NT2/D1 (cell line): ENCODE measurements at regions not wholly inside any gene's neighbourhood (a gene's known extent, or its start where the extent isn't known, plus 50 kb on each side); places are given as distances from the start of the nearest gene placed in this dataset.
"Not testable (repeated sequence)": the region's sequence is repeated elsewhere in the genome, so short reads cannot be mapped to it uniquely, and the experiment has no call there.

Experiments
- DNase-seq: peaks from one replicate; pipeline ENCODE4 v3.0.0-alpha.2; 2011; ENCODE audit warnings: low read depth, low spot score
- H3K27me3 ChIP-seq: 2 replicates; pipeline ENCODE4 v1.6.0; 2011; ENCODE audit warnings: mild to moderate bottlenecking; ENCODE audit not compliant: insufficient read length, insufficient read depth
- H3K36me3 ChIP-seq: 2 replicates; pipeline ENCODE4 v1.6.1; 2011; ENCODE audit warnings: mild to moderate bottlenecking, low read length, mixed read lengths; ENCODE audit not compliant: insufficient read depth, insufficient read length
- H3K4me1 ChIP-seq: 2 replicates; pipeline ENCODE4 v1.5.1; 2011; ENCODE audit not compliant: insufficient read depth, insufficient read length
- H3K4me3 ChIP-seq: 2 replicates; pipeline ENCODE4 v1.5.1; 2011; ENCODE audit warnings: low read depth; ENCODE audit not compliant: insufficient read length
- H3K9ac ChIP-seq: 2 replicates; pipeline ENCODE4 v1.6.0; 2011; ENCODE audit warnings: low read depth; ENCODE audit not compliant: insufficient read length
- H3K9me3 ChIP-seq: 2 replicates; pipeline ENCODE4 v1.5.1; 2011; ENCODE audit warnings: mild to moderate bottlenecking, low read length; ENCODE audit not compliant: insufficient read depth
- SUZ12 ChIP-seq: IDR thresholded peaks from 2 replicates; pipeline ENCODE4 v1.6.1; 2011; ENCODE audit not compliant: insufficient read length, insufficient read depth; ENCODE audit errors: extremely low read depth
- YY1 ChIP-seq: IDR thresholded peaks from 2 replicates; pipeline ENCODE4 v1.6.1; 2011; ENCODE audit not compliant: insufficient read length, insufficient read depth
- ZNF274 ChIP-seq: IDR thresholded peaks from 2 replicates; pipeline ENCODE4 v1.6.1; 2011; ENCODE audit warnings: mild to moderate bottlenecking, low read depth, low read length

- Histone ChIP-seq H3K4me3 (no peak overlapping the region), H3K27me3 (no peaks in the 10 kb centered on the region), H3K4me1 (no peaks in the 10 kb centered on the region), H3K9me3 (no peaks in the 10 kb centered on the region), H3K36me3 (no peaks in the 10 kb centered on the region), H3K9ac (no peak overlapping the region)
- DNase-seq, result no peak
- TF ChIP-seq YY1 (no peak), ZNF274 (no peak), SUZ12 (no peak)
Measured at GRCh38 chr16:79950932-79951719, 350.6 kb upstream of the MAF start.

GRCh38 chr16:79949417-79949816 lies 348.9 kb upstream of the MAF start:
- TF ChIP-seq YY1, result no peak
- TF ChIP-seq SUZ12, result no peak
- TF ChIP-seq ZNF274, result no peak
- Histone ChIP-seq H3K4me1 (no peaks in the 10 kb centered on the region), H3K27me3 (no peaks in the 10 kb centered on the region), H3K4me3 (no peak overlapping the region), H3K36me3 (no peaks in the 10 kb centered on the region), H3K9ac (no peak overlapping the region), H3K9me3 (no peaks in the 10 kb centered on the region)
- no peak for DNase-seq

GRCh38 chr16:79947771-79948170 lies 347.2 kb upstream of the MAF start:
- DNase-seq, result no peak
- no peak for TF ChIP-seq YY1
- no peak for TF ChIP-seq SUZ12
- no peak for TF ChIP-seq ZNF274
- Histone ChIP-seq H3K36me3 (no peaks in the 10 kb centered on the region), H3K4me3 (no peak overlapping the region), H3K9me3 (no peaks in the 10 kb centered on the region), H3K9ac (no peak overlapping the region), H3K4me1 (no peaks in the 10 kb centered on the region), H3K27me3 (no peaks in the 10 kb centered on the region)

- no peaks in the 10 kb centered on the region for H3K36me3 ChIP-seq
- H3K9ac ChIP-seq, result no peak overlapping the region
- DNase-seq, result no peak
- TF ChIP-seq YY1 (no peak), ZNF274 (no peak), SUZ12 (no peak)
- H3K4me3 ChIP-seq, result no peak overlapping the region
- no peaks in the 10 kb centered on the region for H3K4me1 ChIP-seq
- H3K9me3 ChIP-seq, result no peaks in the 10 kb centered on the region
- no peaks in the 10 kb centered on the region for H3K27me3 ChIP-seq
Measured at GRCh38 chr16:79946252-79946651, 345.7 kb upstream of the MAF start.

GRCh38 chr16:79943736-79944135 lies 343.2 kb upstream of the MAF start:
- Histone ChIP-seq H3K27me3 (no peaks in the 10 kb centered on the region), H3K9ac (no peak overlapping the region), H3K36me3 (no peaks in the 10 kb centered on the region), H3K4me3 (no peak overlapping the region), H3K9me3 (no peaks in the 10 kb centered on the region), H3K4me1 (no peaks in the 10 kb centered on the region)
- no peak for DNase-seq
- TF ChIP-seq SUZ12, result no peak
- TF ChIP-seq ZNF274, result no peak
- no peak for TF ChIP-seq YY1

GRCh38 chr16:79938575-79938974 lies 338.0 kb upstream of the MAF start:
- H3K27me3 ChIP-seq, result no peaks in the 10 kb centered on the region
- no peaks in the 10 kb centered on the region for H3K9me3 ChIP-seq
- H3K9ac ChIP-seq, result no peak overlapping the region
- no peak for DNase-seq
- no peaks in the 10 kb centered on the region for H3K4me1 ChIP-seq
- no peak for TF ChIP-seq SUZ12
- TF ChIP-seq YY1, result no peak
- no peak for TF ChIP-seq ZNF274
- H3K36me3 ChIP-seq, result no peaks in the 10 kb centered on the region
- H3K4me3 ChIP-seq, result no peak overlapping the region

GRCh38 chr16:79937671-79938070 lies 337.1 kb upstream of the MAF start:
- H3K9ac ChIP-seq, H3K4me3 ChIP-seq, H3K9me3 ChIP-seq, DNase-seq, H3K27me3 ChIP-seq, H3K4me1 ChIP-seq, H3K36me3 ChIP-seq: not testable (repeated sequence)
